HG02870 (cell line): ENCODE measurements at regions not wholly inside any gene's neighbourhood (a gene's known extent, or its start where the extent isn't known, plus 50 kb on each side); places are given as distances from the start of the nearest gene placed in this dataset.
A peak's percentile ranks its signal among the peaks of the same experiment; 100 is the strongest.

ENCODE experiments used
- ATAC-seq: cut with Tn5 transposase; IDR thresholded peaks from one replicate; pipeline ENCODE4 v1.9.1; 2021; ENCODE audit warnings: mild to moderate bottlenecking, moderate library complexity; ENCODE audit not compliant: unreplicated experiment

GRCh38 chr5:74200560-74200959 lies 440.0 kb downstream of the ENC1 start:
- no peak for ATAC-seq

DNA sequence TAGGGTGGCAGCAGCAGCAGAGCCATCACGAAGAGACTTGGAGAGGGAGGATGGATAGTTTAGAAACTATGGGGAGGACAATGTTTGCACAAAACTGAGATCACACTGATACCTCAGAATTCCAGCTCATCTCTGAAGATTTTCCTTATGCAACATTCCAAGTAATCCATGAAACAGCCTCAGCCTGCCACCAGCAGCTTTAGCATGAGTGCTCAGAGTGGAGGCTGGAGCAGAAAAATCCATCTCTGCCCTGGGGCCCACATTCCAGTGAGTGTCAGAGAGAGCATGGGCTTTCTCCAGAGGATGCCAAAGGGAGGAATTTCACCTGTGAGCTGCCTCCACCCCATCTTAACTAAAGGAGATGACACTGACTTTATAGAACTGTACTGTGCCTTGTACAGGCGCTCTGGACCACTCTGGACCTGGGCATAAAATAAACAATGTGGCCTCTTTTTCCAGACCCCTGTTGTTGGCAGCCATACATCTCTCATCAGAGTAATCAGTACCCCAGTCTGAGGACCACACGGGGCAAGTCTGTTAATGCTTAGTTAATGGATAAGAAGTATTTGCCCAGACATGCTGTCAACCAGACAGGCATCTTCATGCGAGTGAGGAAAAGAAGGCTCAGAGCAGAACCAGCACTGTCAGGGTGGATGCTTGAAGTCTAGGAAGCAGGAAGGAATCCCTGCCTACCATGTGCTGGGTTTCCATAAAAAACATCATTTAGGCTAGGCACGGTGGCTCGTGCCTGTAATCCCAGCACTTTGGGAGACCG lies 440.9 kb downstream of the ENC1 start:
- ATAC-seq = no peak

- peak; percentile 36 for ATAC-seq
Measured at GRCh38 chr5:74199005-74199404, 441.5 kb downstream of the ENC1 start.

DNA sequence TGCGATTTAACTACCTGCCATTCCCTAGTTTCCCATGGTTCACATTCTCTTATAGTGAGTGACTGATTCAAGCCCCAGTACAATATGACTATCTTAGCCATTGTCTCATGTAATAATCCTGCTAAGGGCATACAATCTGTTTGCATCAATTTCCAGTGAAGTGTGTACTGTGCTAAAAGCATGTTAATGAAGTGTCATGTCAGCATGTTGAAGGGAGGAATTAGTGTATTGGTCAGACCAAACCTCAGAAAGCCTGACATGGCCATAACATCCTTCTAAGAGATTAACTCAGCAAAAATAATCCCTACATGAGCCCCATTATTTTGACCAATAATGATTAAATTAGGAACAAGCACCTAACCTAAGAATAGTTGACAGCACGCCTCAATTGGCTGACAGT lies 442.4 kb downstream of the ENC1 start:
- no peak for ATAC-seq

- peak; percentile 67 for ATAC-seq
Measured at GRCh38 chr5:74196233-74196632, 444.3 kb downstream of the ENC1 start.

DNA sequence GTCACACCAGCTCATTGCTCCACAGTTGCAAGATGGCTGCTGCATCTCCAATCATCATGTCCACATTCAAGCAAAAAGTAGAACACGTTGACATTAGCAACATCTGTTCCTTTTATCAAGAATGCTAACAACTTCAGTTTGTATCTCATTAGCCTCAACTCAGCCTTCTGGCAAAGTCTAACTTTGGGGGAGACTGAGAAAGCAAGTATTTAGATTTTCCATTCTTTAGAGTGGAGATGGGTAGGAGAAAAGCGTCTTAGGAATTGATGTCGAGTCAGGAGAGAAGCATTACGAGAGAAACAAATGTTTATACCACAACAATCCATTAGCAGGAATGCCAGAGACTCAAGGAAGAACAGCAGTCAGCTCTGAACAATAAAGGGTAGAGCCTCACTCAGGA lies 446.3 kb downstream of the ENC1 start:
- ATAC-seq = no peak

- ATAC-seq = no peak
Measured at GRCh38 chr5:74192606-74193299, 447.8 kb downstream of the ENC1 start.

- no peak for ATAC-seq
Measured at GRCh38 chr5:74188351-74189105, 452.0 kb downstream of the ENC1 start.

GRCh38 chr5:74187757-74188156 lies 452.8 kb downstream of the ENC1 start:
- no peak for ATAC-seq

DNA sequence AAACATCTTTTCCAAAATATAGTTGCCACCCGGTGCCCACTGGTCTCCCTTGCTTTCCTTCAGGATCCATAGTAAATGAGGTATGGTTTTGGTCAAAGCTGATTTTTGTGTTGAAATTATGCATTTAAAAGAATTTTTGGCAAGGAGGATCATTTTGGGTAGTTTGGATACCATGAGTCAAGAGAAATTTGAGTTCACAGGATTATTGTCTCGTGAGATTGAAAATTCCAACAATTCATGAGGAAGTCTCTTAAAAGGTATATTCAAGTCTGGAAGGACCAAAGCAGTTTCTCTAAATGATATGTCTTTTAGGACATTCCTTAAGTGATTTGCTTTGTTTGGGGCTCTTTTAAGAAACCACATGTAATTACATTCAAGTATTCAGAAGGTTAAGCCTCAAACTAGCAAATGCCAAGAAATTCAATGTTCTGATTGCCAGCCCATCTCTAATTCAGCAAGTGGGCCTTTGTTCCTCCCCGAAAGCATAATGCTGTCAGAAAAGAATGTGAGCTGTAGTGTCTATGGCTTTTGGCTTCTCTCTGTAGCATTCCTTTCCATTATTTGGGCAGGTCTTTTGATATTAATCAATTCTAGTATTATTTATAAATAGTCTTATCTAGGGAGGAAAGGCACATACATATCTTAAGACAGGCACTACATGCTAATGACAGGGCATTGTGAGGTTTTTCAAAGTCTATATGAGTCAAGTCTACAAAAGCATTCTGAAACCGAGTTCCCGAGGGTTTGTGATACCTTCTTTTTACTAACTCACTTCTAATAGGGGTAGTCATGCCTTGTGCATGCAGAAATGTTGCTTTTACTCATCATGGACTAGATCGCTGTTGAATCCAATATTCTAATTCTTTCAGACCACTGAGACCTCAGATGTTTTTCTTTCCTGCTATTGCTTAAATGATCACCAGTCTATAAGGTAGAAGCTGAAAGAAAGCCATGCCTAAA lies 453.9 kb downstream of the ENC1 start:
- ATAC-seq = no peak

- no peak for ATAC-seq
Measured at GRCh38 chr5:74185599-74185998, 454.9 kb downstream of the ENC1 start.

GRCh38 chr5:74184649-74185048 lies 455.9 kb downstream of the ENC1 start:
- no peak for ATAC-seq

- no peak for ATAC-seq
Measured at GRCh38 chr5:74183041-74183440, 457.5 kb downstream of the ENC1 start.

GRCh38 chr5:74182603-74183002 lies 457.9 kb downstream of the ENC1 start:
- no peak for ATAC-seq

- no peak for ATAC-seq
Measured at GRCh38 chr5:74179701-74180100, 460.8 kb downstream of the ENC1 start.

GRCh38 chr5:74179179-74179578 lies 461.3 kb downstream of the ENC1 start:
- no peak for ATAC-seq

- no peak for ATAC-seq
Measured at GRCh38 chr5:74177961-74178360, 462.6 kb downstream of the ENC1 start.

- no peak for ATAC-seq
Measured at GRCh38 chr5:74174366-74174765, 466.2 kb downstream of the ENC1 start.

GRCh38 chr5:74173665-74174064 lies 466.9 kb downstream of the ENC1 start:
- ATAC-seq = no peak

DNA sequence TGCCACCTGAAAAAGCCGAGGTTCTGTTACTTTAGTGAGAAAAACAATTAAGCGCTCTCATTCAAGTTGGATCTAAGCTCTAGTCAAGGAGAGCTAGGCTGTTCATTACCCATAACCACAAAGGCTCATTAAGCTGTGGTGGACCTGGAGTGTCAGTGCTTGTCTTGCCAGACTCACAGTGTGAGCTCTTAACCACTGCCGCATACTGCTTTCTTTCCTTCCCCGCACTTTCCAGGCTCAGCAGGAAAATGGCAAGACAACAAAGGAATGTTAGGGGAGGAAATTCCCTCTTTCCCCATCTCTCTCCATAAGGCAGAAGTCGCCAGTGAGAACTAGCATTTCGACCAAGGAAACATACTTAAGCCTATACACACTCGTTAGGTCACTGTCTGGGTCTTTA lies 467.3 kb downstream of the ENC1 start:
- ATAC-seq = no peak

- ATAC-seq = no peak
Measured at GRCh38 chr5:74169701-74170100, 470.8 kb downstream of the ENC1 start.
